Choroid plexus epithelial cell (primary cell): ENCODE measurements at regions not wholly inside any gene's neighbourhood (a gene's known extent, or its start where the extent isn't known, plus 50 kb on each side); places are given as distances from the start of the nearest gene placed in this dataset.

Source experiments
- DNase-seq: peaks from one replicate; pipeline ENCODE4 v3.0.0-alpha.2; 2010; ENCODE audit warnings: low read depth
- H3K4me3 ChIP-seq: 2 replicates; pipeline ENCODE4 v1.5.1; 2011; ENCODE audit warnings: low read depth, mild to moderate bottlenecking, control low read depth, low read length, moderate library complexity
- CTCF ChIP-seq: conservative IDR thresholded peaks from 2 replicates; pipeline ENCODE4 v1.5.1; 2011; ENCODE audit warnings: low read depth, mild to moderate bottlenecking, control low read depth, inconsistent platforms, low read length, moderate library complexity

GRCh38 chr15:62287066-62287857 is 122.2 kb upstream of the C2CD4B start:
- TF ChIP-seq CTCF: no peak
- H3K4me3 ChIP-seq: no peak overlapping the region
- peak; percentile 5 for DNase-seq

- TF ChIP-seq CTCF: no peak
- no peak overlapping the region for H3K4me3 ChIP-seq
- DNase-seq: no peak
Observed at GRCh38 chr15:62288361-62289017, 123.4 kb upstream of the C2CD4B start.

GRCh38 chr15:62291262-62291661 is 126.2 kb upstream of the C2CD4B start:
- no peak for TF ChIP-seq CTCF
- DNase-seq: no peak
- no peak overlapping the region for H3K4me3 ChIP-seq

GRCh38 chr15:62296756-62297507 is 131.8 kb upstream of the C2CD4B start:
- DNase-seq: no peak
- no peak overlapping the region for H3K4me3 ChIP-seq
- TF ChIP-seq CTCF: no peak

GRCh38 chr15:62297522-62297921 is 132.4 kb upstream of the C2CD4B start:
- TF ChIP-seq CTCF: no peak
- no peak overlapping the region for H3K4me3 ChIP-seq
- DNase-seq: no peak

GRCh38 chr15:62297933-62298332 is 132.8 kb upstream of the C2CD4B start:
- no peak for DNase-seq
- no peak for TF ChIP-seq CTCF
- no peak overlapping the region for H3K4me3 ChIP-seq
